GM12878 (cell line): ENCODE measurements at regions not wholly inside any gene's neighbourhood (a gene's known extent, or its start where the extent isn't known, plus 50 kb on each side); places are given as distances from the start of the nearest gene placed in this dataset.

Experiments used
- ATAC-seq: fragments of 200-7000 bp; cut with Tn5 transposase; 3 replicates; pipeline ENCODE4 v1.9.1; 2020; ENCODE audit warnings: mild to moderate bottlenecking, moderate library complexity
- BruUV-seq: library from RNA; stranded (reverse); fragments of 400-500 nt; replicated peaks from 2 replicates; lab custom pipeline; 2021; lab: Mats Ljungman, UMichigan
- CTCF ChIA-PET: fragments of 300-600 bp; sonication (Branson Sonifier 250); formaldehyde crosslinking; extraction: SDS; loops from one replicate; lab custom pipeline; 2021; ENCODE audit warnings: inconsistent platforms; lab: Yijun Ruan, JAX
- POLR2A ChIA-PET: fragments of 350-600 bp; formaldehyde crosslinking; extraction: SDS; loops from one replicate; lab custom pipeline; 2021; ENCODE audit warnings: inconsistent platforms; lab: Charles Lee
- RAD21 ChIA-PET: fragments of 300-600 bp; sonication (Branson Sonifier 250); formaldehyde crosslinking; loops from one replicate; lab custom pipeline; 2023; ENCODE audit warnings: antibody characterized with exemption; ENCODE audit not compliant: unreplicated experiment; lab: Charles Lee
- SMC1A ChIA-PET: fragments of 300-600 bp; sonication (Branson Sonifier 250); formaldehyde crosslinking; loops from one replicate; lab custom pipeline; 2023; ENCODE audit not compliant: unreplicated experiment, uncharacterized antibody; lab: Charles Lee
- DNase-seq: peaks from one replicate; pipeline ENCODE4 v3.0.0-alpha.2; 2011; ENCODE audit warnings: low read depth, low spot score
- FAIRE-seq: peaks from 3 replicates; lab custom pipeline; 2011; peaks lifted over from hg19 to GRCh38; lab: Jason Lieb, UNC
- H2AFZ ChIP-seq: 2 replicates; pipeline ENCODE4 v1.6.0; 2011; ENCODE audit warnings: low read depth, low read length, control low read depth; ENCODE audit not compliant: control insufficient read depth
- H3K27ac ChIP-seq: 2 replicates; pipeline ENCODE4 v1.5.1; 2011; ENCODE audit warnings: control low read depth; ENCODE audit not compliant: control insufficient read depth, insufficient read depth
- H3K27me3 ChIP-seq, 2 experiments: replicated peaks in 1 of 2; 2 replicates each; pipeline versions ENCODE4 v1.6.0 to v1.6.1; 2011; ENCODE audit warnings: low read length in 1 of 2; ENCODE audit not compliant: control insufficient read depth in 2 of 2, insufficient read depth in 2 of 2
- H3K36me3 ChIP-seq, 2 experiments: 2 replicates each; pipeline ENCODE4 v1.5.1; 2011; ENCODE audit warnings: low read length in 1 of 2; ENCODE audit not compliant: control insufficient read depth in 2 of 2, insufficient read depth in 2 of 2
- H3K4me1 ChIP-seq: 2 replicates; pipeline ENCODE4 v1.6.1; 2011; ENCODE audit warnings: mild to moderate bottlenecking, low read length, moderate library complexity, mixed read lengths; ENCODE audit not compliant: control insufficient read depth, insufficient read depth
- H3K4me2 ChIP-seq: 2 replicates; pipeline ENCODE4 v1.6.0; 2011; ENCODE audit warnings: control low read depth; ENCODE audit not compliant: control insufficient read depth, insufficient read depth
- H3K4me3 ChIP-seq: fragments of 200-600 bp; sonication (generic); 2 replicates; pipeline ENCODE4 v1.5.1; 2016
- H3K79me2 ChIP-seq: 2 replicates; pipeline ENCODE4 v1.6.0; 2011; ENCODE audit warnings: low read length; ENCODE audit not compliant: control insufficient read depth, insufficient read depth
- H3K9ac ChIP-seq: 2 replicates; pipeline ENCODE4 v1.8.0; 2011; ENCODE audit warnings: low read length, control low read depth, mixed read lengths; ENCODE audit not compliant: control insufficient read depth, insufficient read depth
- H3K9me3 ChIP-seq: replicated peaks from 3 replicates; pipeline ENCODE4 v1.5.1; 2011; ENCODE audit warnings: mild to moderate bottlenecking, low read length; ENCODE audit not compliant: control insufficient read depth, insufficient read depth
- H4K20me1 ChIP-seq: 2 replicates; pipeline ENCODE4 v1.6.0; 2011; ENCODE audit not compliant: control insufficient read depth, insufficient read depth
- DPF2 ChIP-seq: fragments of 450-650 bp; IDR thresholded peaks from 2 replicates; pipeline ENCODE4 v1.6.1; 2017; ENCODE audit warnings: mild to moderate bottlenecking
- EED ChIP-seq: sonication (generic); IDR thresholded peaks from 2 replicates; pipeline ENCODE4 v1.6.1; 2016; ENCODE audit warnings: antibody characterized with exemption, low read depth
- EGR1 ChIP-seq, 2 experiments: IDR thresholded peaks; 1 replicate in 1 of 2; 2 replicates in 1 of 2; pipeline ENCODE4 v1.6.1; 2011 to 2012; ENCODE audit warnings: low read depth in 2 of 2, low read length in 2 of 2, borderline replicate concordance in 1 of 2, mild to moderate bottlenecking in 1 of 2, moderate library complexity in 1 of 2
- ETV6 ChIP-seq, 2 experiments: fragments of 450-650 bp in 1 of 2; IDR thresholded peaks in 1 of 2; conservative IDR thresholded peaks in 1 of 2; 2 replicates each; pipeline ENCODE4 v1.6.1; 2014; ENCODE audit warnings: antibody characterized with exemption in 1 of 2, borderline replicate concordance in 1 of 2, low read depth in 1 of 2, mild to moderate bottlenecking in 1 of 2, moderate library complexity in 1 of 2
- FOXK2 ChIP-seq: fragments of 450-650 bp; IDR thresholded peaks from 2 replicates; pipeline ENCODE4 v1.6.1; 2017; ENCODE audit warnings: mild to moderate bottlenecking, moderate library complexity
- FOXM1 ChIP-seq: IDR thresholded peaks from 2 replicates; pipeline ENCODE4 v1.6.1; 2012; ENCODE audit warnings: low read depth, mild to moderate bottlenecking, inconsistent platforms, low read length, moderate library complexity
- HDAC6 ChIP-seq: fragments of 200-600 bp; sonication (generic); IDR thresholded peaks from one replicate; pipeline ENCODE4 v1.8.0; 2017; ENCODE audit warnings: antibody characterized with exemption; ENCODE audit not compliant: unreplicated experiment
- KLF5 ChIP-seq: fragments of 450-650 bp; IDR thresholded peaks from 2 replicates; pipeline ENCODE4 v1.6.1; 2014; ENCODE audit warnings: mild to moderate bottlenecking; ENCODE audit not compliant: partially characterized antibody
- NBN ChIP-seq: fragments of 450-650 bp; IDR thresholded peaks from 2 replicates; pipeline ENCODE4 v1.6.1; 2016
- NR2C1 ChIP-seq: fragments of 450-650 bp; IDR thresholded peaks from 2 replicates; pipeline ENCODE4 v1.6.1; 2017; ENCODE audit warnings: antibody characterized with exemption, mild to moderate bottlenecking, moderate library complexity
- NR2F1 ChIP-seq: fragments of 450-650 bp; conservative IDR thresholded peaks from 2 replicates; pipeline ENCODE4 v1.6.1; 2017; ENCODE audit warnings: mild to moderate bottlenecking
- PML ChIP-seq: IDR thresholded peaks from 2 replicates; pipeline ENCODE4 v1.6.1; 2012; ENCODE audit warnings: low read length, inconsistent platforms
- POLR2AphosphoS5 ChIP-seq: IDR thresholded peaks from 2 replicates; pipeline ENCODE4 v1.6.1; 2011; ENCODE audit warnings: mild to moderate bottlenecking, low read length, inconsistent platforms
- SMAD1 ChIP-seq: fragments of 450-650 bp; IDR thresholded peaks from 2 replicates; pipeline ENCODE4 v1.6.1; 2018; ENCODE audit warnings: mild to moderate bottlenecking, low read depth; ENCODE audit not compliant: partially characterized antibody
- SMAD5 ChIP-seq: IDR thresholded peaks from 2 replicates; pipeline ENCODE4 v1.6.1; 2016; ENCODE audit warnings: antibody characterized with exemption, low read depth
- TARDBP ChIP-seq: IDR thresholded peaks from 2 replicates; pipeline ENCODE4 v1.6.1; 2016; ENCODE audit warnings: borderline replicate concordance
- TBL1XR1 ChIP-seq: IDR thresholded peaks from 2 replicates; pipeline ENCODE4 v1.6.1; 2012; ENCODE audit warnings: low read depth, low read length, improper control_type of control experiment
- in situ Hi-C: fragments of 300-500 bp; cut with MboI; formaldehyde crosslinking; loops from 9 replicates; pipeline ENCODE4 v1.14.3; 2018; ENCODE audit warnings: mixed read lengths
- intact Hi-C: fragments of 100-400 bp; cut with micrococcal nuclease; formaldehyde crosslinking; loops from one replicate; pipeline ENCODE4 v1.14.2; 2022; ENCODE audit not compliant: unreplicated experiment
- TF ChIP-seq, protein P1 (sequence below): IDR thresholded peaks from 2 replicates; pipeline ENCODE4 v1.6.1; 2012; ENCODE audit warnings: low read depth, low read length, improper control_type of control experiment
- TF ChIP-seq, protein P2 (sequence below): IDR thresholded peaks from 2 replicates; pipeline ENCODE4 v1.6.1; 2011; ENCODE audit warnings: borderline replicate concordance, low read depth, mild to moderate bottlenecking, moderate library complexity, mixed read lengths, low read length; ENCODE audit not compliant: insufficient read depth; ENCODE audit errors: extremely low read length
- TF ChIP-seq, protein P3 (sequence below): IDR thresholded peaks from 2 replicates; pipeline ENCODE4 v1.6.1; 2012; ENCODE audit warnings: low read length, inconsistent platforms

DNA sequence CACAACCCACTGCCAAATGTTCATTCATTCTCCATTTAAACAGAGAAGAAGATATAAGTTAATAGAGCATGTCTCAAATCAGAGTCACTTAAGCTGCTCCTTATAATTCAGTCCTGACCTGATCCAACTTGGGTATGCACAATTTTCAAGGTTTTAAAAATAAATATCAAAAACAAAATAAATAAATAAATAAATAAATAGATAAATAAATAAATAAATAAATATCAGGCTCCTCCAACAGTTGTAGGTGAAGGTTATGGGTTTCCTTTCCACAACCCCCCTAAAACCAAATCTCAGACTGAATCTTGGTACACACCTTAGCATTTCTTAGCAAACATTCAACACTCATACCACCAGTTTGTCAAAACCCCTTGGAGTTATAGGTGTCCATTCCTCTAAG lies 204.4 kb downstream of the PARM1 start:
- H3K4me3 ChIP-seq = no peak overlapping the region
- no peak for TF ChIP-seq HDAC6
- TF ChIP-seq SMAD1 = no peak
- TF ChIP-seq, protein P1, sequence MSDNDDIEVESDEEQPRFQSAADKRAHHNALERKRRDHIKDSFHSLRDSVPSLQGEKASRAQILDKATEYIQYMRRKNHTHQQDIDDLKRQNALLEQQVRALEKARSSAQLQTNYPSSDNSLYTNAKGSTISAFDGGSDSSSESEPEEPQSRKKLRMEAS = no peak
- TF ChIP-seq EGR1 (IDR thresholded peaks at IDR 0.05; ENCODE audit: borderline replicate concordance in 1 of 2, low read depth in 2 of 2, low read length in 2 of 2) = no peak
- TF ChIP-seq, protein P2, sequence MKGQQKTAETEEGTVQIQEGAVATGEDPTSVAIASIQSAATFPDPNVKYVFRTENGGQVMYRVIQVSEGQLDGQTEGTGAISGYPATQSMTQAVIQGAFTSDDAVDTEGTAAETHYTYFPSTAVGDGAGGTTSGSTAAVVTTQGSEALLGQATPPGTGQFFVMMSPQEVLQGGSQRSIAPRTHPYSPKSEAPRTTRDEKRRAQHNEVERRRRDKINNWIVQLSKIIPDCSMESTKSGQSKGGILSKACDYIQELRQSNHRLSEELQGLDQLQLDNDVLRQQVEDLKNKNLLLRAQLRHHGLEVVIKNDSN = no peak
- no peak for TF ChIP-seq NR2C1
- TF ChIP-seq SMAD5 = no peak
- no peak for TF ChIP-seq ETV6 (conservative IDR thresholded peaks at IDR 0.05 in 1 of 2, IDR thresholded peaks at IDR 0.05 in 1 of 2; ENCODE audit: borderline replicate concordance in 1 of 2, low read depth in 1 of 2)
- no peak for TF ChIP-seq POLR2AphosphoS5
- no peak for TF ChIP-seq TBL1XR1
- no peak for TF ChIP-seq FOXK2
- no peak for TF ChIP-seq DPF2
- no peak for TF ChIP-seq TARDBP
- TF ChIP-seq EED = no peak
- no peak for TF ChIP-seq KLF5
- no peak for TF ChIP-seq NR2F1
- no peak for TF ChIP-seq FOXM1
- TF ChIP-seq PML = no peak
- TF ChIP-seq NBN = no peak
- TF ChIP-seq, protein P3, sequence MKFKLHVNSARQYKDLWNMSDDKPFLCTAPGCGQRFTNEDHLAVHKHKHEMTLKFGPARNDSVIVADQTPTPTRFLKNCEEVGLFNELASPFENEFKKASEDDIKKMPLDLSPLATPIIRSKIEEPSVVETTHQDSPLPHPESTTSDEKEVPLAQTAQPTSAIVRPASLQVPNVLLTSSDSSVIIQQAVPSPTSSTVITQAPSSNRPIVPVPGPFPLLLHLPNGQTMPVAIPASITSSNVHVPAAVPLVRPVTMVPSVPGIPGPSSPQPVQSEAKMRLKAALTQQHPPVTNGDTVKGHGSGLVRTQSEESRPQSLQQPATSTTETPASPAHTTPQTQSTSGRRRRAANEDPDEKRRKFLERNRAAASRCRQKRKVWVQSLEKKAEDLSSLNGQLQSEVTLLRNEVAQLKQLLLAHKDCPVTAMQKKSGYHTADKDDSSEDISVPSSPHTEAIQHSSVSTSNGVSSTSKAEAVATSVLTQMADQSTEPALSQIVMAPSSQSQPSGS = no peak
- no peak overlapping the region for H2AFZ ChIP-seq
- H3K27ac ChIP-seq = no peak overlapping the region
- in situ Hi-C loops (no loop called here), intact Hi-C loops (no loop called here)
- ChIA-PET CTCF (interaction anchor here (0.6 to 1.0 kb wide), 2 partner anchors 36 to 50 kb away, joined by 3 read pairs; no protein-coding TSS in a partner anchor), SMC1A (interaction anchor here (0.7 to 1.5 kb wide), 5 partner anchors 8 to 223 kb away, joined by 3 to 4 read pairs (median 3); no protein-coding TSS in a partner anchor), RAD21 (no interaction called here), POLR2A (no interaction called here)
- no peak for FAIRE-seq
- no peaks in the 10 kb centered on the region for H3K27me3 ChIP-seq
- no peak overlapping the region for H3K9ac ChIP-seq
- no peaks in the 10 kb centered on the region for H3K36me3 ChIP-seq
- no peak for ATAC-seq
- H3K4me1 ChIP-seq = no peaks in the 10 kb centered on the region
- H3K9me3 ChIP-seq = no peaks in the 10 kb centered on the region
- BruUV-seq = no TSS peak
- H3K79me2 ChIP-seq = no peaks in the 10 kb centered on the region
- H4K20me1 ChIP-seq = no peaks in the 10 kb centered on the region
- H3K4me2 ChIP-seq = no peak overlapping the region
- no peak for DNase-seq
